Memory B cell (primary cell): ENCODE measurements at regions not wholly inside any gene's neighbourhood (a gene's known extent, or its start where the extent isn't known, plus 50 kb on each side); places are given as distances from the start of the nearest gene placed in this dataset.

ENCODE experiments used
- ATAC-seq: fragments of 150-1000 bp; cut with Tn5 transposase; 2 replicates; pipeline ENCODE4 v1.10.0; 2021; ENCODE audit warnings: low read depth, mild to moderate bottlenecking, moderate library complexity
- DNase-seq, 2 donors: peaks; one replicate each; pipeline ENCODE4 v3.0.0; 2022; ENCODE audit warnings: low spot score in 2 of 2
- H3K27ac Mint-ChIP-seq: one replicate; pipeline ENCODE4 v1.8.0; 2022; ENCODE audit warnings: mild to moderate bottlenecking, moderate library complexity, mixed read lengths
- H3K27me3 Mint-ChIP-seq: one replicate; pipeline ENCODE4 v1.8.0; 2022; ENCODE audit warnings: mixed read lengths
- H3K36me3 Mint-ChIP-seq: one replicate; pipeline ENCODE4 v1.8.0; 2022; ENCODE audit warnings: mild to moderate bottlenecking, mixed read lengths
- H3K4me1 Mint-ChIP-seq: one replicate; pipeline ENCODE4 v1.8.0; 2022; ENCODE audit warnings: mixed read lengths
- H3K4me3 Mint-ChIP-seq: one replicate; pipeline ENCODE4 v1.8.0; 2022; ENCODE audit warnings: mild to moderate bottlenecking, moderate library complexity, mixed read lengths
- H3K9me3 Mint-ChIP-seq: one replicate; pipeline ENCODE4 v1.8.0; 2022; ENCODE audit warnings: mixed read lengths

GRCh38 chr19:31979362-31979761 lies 366.0 kb upstream of the ZNF507 start:
- H3K4me1 Mint-ChIP-seq, result no peaks in the 10 kb centered on the region
- DNase-seq (no peak), ATAC-seq (no peak)
- no peaks in the 10 kb centered on the region for H3K36me3 Mint-ChIP-seq
- H3K27ac Mint-ChIP-seq, result no peak overlapping the region
- peaks cover 6% of the 10 kb centered on the region for H3K9me3 Mint-ChIP-seq
- no peak overlapping the region for H3K4me3 Mint-ChIP-seq
- no peaks in the 10 kb centered on the region for H3K27me3 Mint-ChIP-seq

DNA sequence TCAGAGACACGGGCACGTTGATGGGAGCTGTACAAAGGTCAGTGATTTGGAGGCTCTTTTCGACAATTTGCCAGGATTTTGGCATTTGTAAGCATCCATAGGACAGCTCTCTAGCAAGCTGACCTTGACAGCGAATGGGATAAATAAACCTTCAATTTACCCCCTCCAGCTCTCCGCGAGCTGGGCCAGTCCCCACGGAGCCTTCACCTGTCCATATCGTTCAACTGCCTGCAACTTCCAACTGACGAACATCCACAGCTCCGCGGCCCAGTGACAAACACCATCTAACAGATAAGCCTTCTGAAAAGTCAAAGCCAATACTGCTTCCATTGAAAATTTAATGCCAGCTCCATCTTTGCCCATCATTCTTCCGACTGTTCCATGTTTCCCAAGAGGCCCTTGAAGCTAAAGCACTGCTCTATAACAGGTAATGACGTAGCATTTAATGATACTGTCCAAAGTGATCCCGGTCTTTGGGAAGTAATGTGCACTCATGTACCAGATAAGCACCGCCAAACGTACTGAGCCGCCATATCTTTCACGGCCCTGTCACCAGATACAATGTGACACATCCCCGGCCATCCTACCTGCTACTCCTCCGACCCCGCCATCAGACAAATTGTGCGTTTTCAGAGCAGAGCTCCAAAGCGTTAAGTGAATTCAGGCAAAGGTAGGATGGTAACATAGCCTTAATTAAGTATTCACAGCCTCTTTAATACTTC lies 365.3 kb upstream of the ZNF507 start:
- Mint-ChIP-seq H3K4me3 (no peak overlapping the region), H3K36me3 (no peaks in the 10 kb centered on the region), H3K27ac (no peak overlapping the region), H3K27me3 (no peaks in the 10 kb centered on the region), H3K4me1 (no peaks in the 10 kb centered on the region), H3K9me3 (peaks cover 9% of the 10 kb centered on the region)
- DNase-seq, result no peak
- no peak for ATAC-seq

DNA sequence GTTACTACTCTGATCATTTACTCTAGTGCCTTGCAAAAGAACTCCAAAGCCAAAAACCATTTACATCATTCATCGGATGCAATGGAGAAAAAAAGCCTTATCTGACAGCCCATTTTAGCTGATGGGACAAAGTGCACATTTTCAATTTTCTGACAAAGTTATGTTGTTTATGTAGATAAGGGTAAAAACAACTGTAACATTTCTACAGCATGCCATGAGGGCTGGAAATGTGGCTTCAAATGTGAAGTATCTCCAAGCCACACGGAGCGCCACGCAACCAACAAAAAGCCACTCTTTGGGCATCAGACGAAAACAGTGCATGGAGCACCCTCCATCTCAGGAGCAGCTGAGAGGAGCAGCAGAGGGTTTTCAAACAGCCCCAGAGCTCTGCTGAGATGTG lies 364.6 kb upstream of the ZNF507 start:
- H3K27me3 Mint-ChIP-seq, result no peaks in the 10 kb centered on the region
- no peak overlapping the region for H3K27ac Mint-ChIP-seq
- no peaks in the 10 kb centered on the region for H3K4me1 Mint-ChIP-seq
- H3K9me3 Mint-ChIP-seq, result peaks cover 11% of the 10 kb centered on the region
- no peak for DNase-seq
- H3K4me3 Mint-ChIP-seq, result no peak overlapping the region
- ATAC-seq, result no peak
- no peaks in the 10 kb centered on the region for H3K36me3 Mint-ChIP-seq

GRCh38 chr19:31981545-31981944 lies 363.9 kb upstream of the ZNF507 start:
- ATAC-seq, result no peak
- DNase-seq, result no peak
- no peaks in the 10 kb centered on the region for H3K4me1 Mint-ChIP-seq
- no peaks in the 10 kb centered on the region for H3K36me3 Mint-ChIP-seq
- no peak overlapping the region for H3K27ac Mint-ChIP-seq
- peaks cover 11% of the 10 kb centered on the region for H3K9me3 Mint-ChIP-seq
- H3K4me3 Mint-ChIP-seq, result no peak overlapping the region
- H3K27me3 Mint-ChIP-seq, result no peaks in the 10 kb centered on the region

DNA sequence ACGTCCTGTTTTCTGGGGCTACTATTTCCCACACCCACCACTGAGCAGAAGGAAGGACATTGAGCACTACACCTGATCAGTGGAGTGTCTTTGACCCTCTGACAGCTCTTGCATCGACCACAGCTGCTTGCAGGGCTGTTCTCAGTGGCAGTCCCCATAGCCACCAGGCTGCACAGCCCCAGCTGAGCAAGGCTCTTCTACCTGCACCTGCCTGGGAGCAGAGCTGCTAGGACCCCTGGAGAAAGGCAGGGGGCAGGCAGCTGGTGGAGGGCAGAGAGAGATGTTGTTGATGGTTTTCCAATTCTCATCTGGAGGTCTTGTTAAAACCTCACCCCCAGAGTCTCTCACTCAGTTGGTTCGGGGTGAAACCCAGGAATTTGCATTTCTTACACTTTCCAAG lies 361.8 kb upstream of the ZNF507 start:
- no peak for ATAC-seq
- no peak for DNase-seq
- Mint-ChIP-seq H3K4me3 (no peak overlapping the region), H3K4me1 (no peaks in the 10 kb centered on the region), H3K9me3 (peaks cover 17% of the 10 kb centered on the region), H3K36me3 (no peaks in the 10 kb centered on the region), H3K27me3 (no peaks in the 10 kb centered on the region), H3K27ac (no peak overlapping the region)

GRCh38 chr19:31985001-31985605 lies 360.3 kb upstream of the ZNF507 start:
- no peak overlapping the region for H3K4me3 Mint-ChIP-seq

GRCh38 chr19:31986951-31987350 lies 358.5 kb upstream of the ZNF507 start:
- ATAC-seq (no peak), DNase-seq (no peak)
- Mint-ChIP-seq H3K4me1 (no peaks in the 10 kb centered on the region), H3K4me3 (no peak overlapping the region), H3K27me3 (no peaks in the 10 kb centered on the region), H3K36me3 (no peaks in the 10 kb centered on the region), H3K9me3 (peaks cover 14% of the 10 kb centered on the region), H3K27ac (no peak overlapping the region)

More at GRCh38 chr19:31985001-31985605, 360.3 kb upstream of the ZNF507 start:
- no peaks in the 10 kb centered on the region for H3K27me3 Mint-ChIP-seq
- ATAC-seq, result no peak
- no peak overlapping the region for H3K27ac Mint-ChIP-seq
- no peak for DNase-seq
- H3K36me3 Mint-ChIP-seq, result no peaks in the 10 kb centered on the region
- H3K4me1 Mint-ChIP-seq, result no peaks in the 10 kb centered on the region
- H3K9me3 Mint-ChIP-seq, result peaks cover 16% of the 10 kb centered on the region

- H3K4me1 Mint-ChIP-seq, result no peaks in the 10 kb centered on the region
Observed at GRCh38 chr19:31988256-31988655, 357.2 kb upstream of the ZNF507 start.

GRCh38 chr19:31991984-31992655 lies 353.3 kb upstream of the ZNF507 start:
- DNase-seq, result no peak
- no peak for ATAC-seq
- Mint-ChIP-seq H3K4me1 (no peaks in the 10 kb centered on the region), H3K9me3 (peaks cover 11% of the 10 kb centered on the region), H3K36me3 (no peaks in the 10 kb centered on the region), H3K27ac (no peak overlapping the region), H3K27me3 (no peaks in the 10 kb centered on the region), H3K4me3 (no peak overlapping the region)

More at GRCh38 chr19:31988256-31988655, 357.2 kb upstream of the ZNF507 start:
- no peak overlapping the region for H3K27ac Mint-ChIP-seq
- DNase-seq (no peak), ATAC-seq (no peak)
- no peak overlapping the region for H3K4me3 Mint-ChIP-seq
- no peaks in the 10 kb centered on the region for H3K36me3 Mint-ChIP-seq
- H3K9me3 Mint-ChIP-seq, result peaks cover 14% of the 10 kb centered on the region
- H3K27me3 Mint-ChIP-seq, result no peaks in the 10 kb centered on the region

DNA sequence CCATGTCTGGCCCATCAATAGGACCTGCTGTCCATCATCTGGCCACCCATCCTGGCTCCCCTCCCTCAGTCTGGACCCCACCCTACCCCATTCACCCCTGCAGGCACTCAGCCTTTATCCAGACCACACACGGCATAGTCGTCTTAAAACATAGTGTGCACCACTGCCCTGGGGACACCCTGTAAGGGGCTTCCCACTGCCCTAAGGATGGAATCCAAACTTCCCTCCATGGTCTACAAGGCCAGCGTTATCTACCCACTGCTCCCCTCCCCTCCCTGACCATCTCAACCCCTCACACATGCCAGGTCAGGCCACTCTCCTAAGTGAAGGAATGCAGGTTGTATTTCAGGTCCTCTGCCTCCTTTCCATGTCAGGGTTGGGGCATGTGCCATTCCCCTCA lies 352.7 kb upstream of the ZNF507 start:
- peaks cover 11% of the 10 kb centered on the region for H3K9me3 Mint-ChIP-seq
- DNase-seq (no peak), ATAC-seq (no peak)
- H3K27me3 Mint-ChIP-seq, result no peaks in the 10 kb centered on the region
- H3K36me3 Mint-ChIP-seq, result no peaks in the 10 kb centered on the region
- no peak overlapping the region for H3K4me3 Mint-ChIP-seq
- H3K4me1 Mint-ChIP-seq, result no peaks in the 10 kb centered on the region
- H3K27ac Mint-ChIP-seq, result no peak overlapping the region

DNA sequence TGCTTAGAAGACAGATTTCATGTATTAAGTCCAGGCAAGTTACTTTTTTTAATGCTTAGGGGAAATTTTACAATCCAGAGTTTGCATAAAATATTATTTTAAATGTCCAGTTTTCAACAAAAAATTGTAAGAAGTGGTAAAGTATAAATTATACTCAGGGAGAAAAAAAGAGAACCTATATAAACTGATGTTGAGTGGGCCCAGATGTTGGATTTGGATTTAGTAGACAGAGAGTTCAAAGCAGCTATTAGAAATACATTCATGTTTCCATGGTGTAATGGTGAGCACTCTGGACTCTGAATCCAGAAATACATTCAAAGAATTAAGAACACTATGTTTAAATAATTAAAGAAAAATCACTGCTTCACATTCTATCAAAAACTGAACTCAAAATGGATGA lies 349.9 kb upstream of the ZNF507 start:
- DNase-seq (no peak), ATAC-seq (no peak)
- no peaks in the 10 kb centered on the region for H3K4me1 Mint-ChIP-seq
- H3K27me3 Mint-ChIP-seq, result no peaks in the 10 kb centered on the region
- H3K4me3 Mint-ChIP-seq, result no peak overlapping the region
- H3K27ac Mint-ChIP-seq, result no peak overlapping the region
- H3K9me3 Mint-ChIP-seq, result peaks cover 5% of the 10 kb centered on the region
- no peaks in the 10 kb centered on the region for H3K36me3 Mint-ChIP-seq

- no peaks in the 10 kb centered on the region for H3K27me3 Mint-ChIP-seq
- H3K4me1 Mint-ChIP-seq, result no peaks in the 10 kb centered on the region
- H3K27ac Mint-ChIP-seq, result no peak overlapping the region
- H3K36me3 Mint-ChIP-seq, result no peaks in the 10 kb centered on the region
- H3K4me3 Mint-ChIP-seq, result no peak overlapping the region
- ATAC-seq (no peak), DNase-seq (no peak)
- no peaks in the 10 kb centered on the region for H3K9me3 Mint-ChIP-seq
Observed at GRCh38 chr19:32010071-32010470, 335.3 kb upstream of the ZNF507 start.

- Mint-ChIP-seq H3K27ac (no peak overlapping the region), H3K9me3 (no peaks in the 10 kb centered on the region), H3K4me1 (no peaks in the 10 kb centered on the region), H3K27me3 (no peaks in the 10 kb centered on the region), H3K4me3 (no peak overlapping the region), H3K36me3 (no peaks in the 10 kb centered on the region)
- ATAC-seq, result no peak
- DNase-seq, result no peak
Observed at GRCh38 chr19:32012206-32012605, 333.2 kb upstream of the ZNF507 start.

- DNase-seq, result no peak
- Mint-ChIP-seq H3K4me3 (no peak overlapping the region), H3K36me3 (no peaks in the 10 kb centered on the region), H3K4me1 (no peaks in the 10 kb centered on the region), H3K27me3 (no peaks in the 10 kb centered on the region), H3K27ac (no peak overlapping the region), H3K9me3 (no peaks in the 10 kb centered on the region)
- ATAC-seq, result no peak
Observed at GRCh38 chr19:32012886-32013631, 332.4 kb upstream of the ZNF507 start.
